GM06990 (cell line): ENCODE measurements at regions not wholly inside any gene's neighbourhood (a gene's known extent, or its start where the extent isn't known, plus 50 kb on each side); places are given as distances from the start of the nearest gene placed in this dataset.

Experiments
- DNase-seq: peaks from one replicate; pipeline ENCODE4 v3.0.0-alpha.2; 2011; ENCODE audit not compliant: insufficient read length; ENCODE audit errors: extremely low read depth
- H3K27me3 ChIP-seq: replicated peaks from 2 replicates; pipeline ENCODE4 v1.6.0; 2011; ENCODE audit warnings: low read length; ENCODE audit not compliant: control insufficient read depth, insufficient read depth
- H3K36me3 ChIP-seq: 2 replicates; pipeline ENCODE4 v1.5.1; 2011; ENCODE audit warnings: low read length; ENCODE audit not compliant: control insufficient read depth, insufficient read depth
- H3K4me3 ChIP-seq: replicated peaks from 2 replicates; pipeline ENCODE4 v1.5.1; 2011; ENCODE audit warnings: low read depth, mild to moderate bottlenecking, control low read depth, low read length
- CTCF ChIP-seq: IDR thresholded peaks from 2 replicates; pipeline ENCODE4 v1.5.1; 2011; ENCODE audit warnings: low read length, control low read depth, mild to moderate bottlenecking, inconsistent platforms; ENCODE audit not compliant: insufficient read depth, poor library complexity, severe bottlenecking

GRCh38 chr2:143955401-143956065 is 564.4 kb downstream of the ZEB2 start:
- no peaks in the 10 kb centered on the region for H3K27me3 ChIP-seq
- DNase-seq: no peak
- H3K4me3 ChIP-seq: no peak overlapping the region
- H3K36me3 ChIP-seq: no peaks in the 10 kb centered on the region
- TF ChIP-seq CTCF: no peak

GRCh38 chr2:143954844-143955243 is 565.1 kb downstream of the ZEB2 start:
- no peak for TF ChIP-seq CTCF
- no peak for DNase-seq
- H3K4me3 ChIP-seq: no peak overlapping the region
- H3K27me3 ChIP-seq: no peaks in the 10 kb centered on the region
- H3K36me3 ChIP-seq: no peaks in the 10 kb centered on the region

GRCh38 chr2:143954186-143954585 is 565.7 kb downstream of the ZEB2 start:
- H3K4me3 ChIP-seq: no peak overlapping the region
- H3K36me3 ChIP-seq: no peaks in the 10 kb centered on the region
- no peaks in the 10 kb centered on the region for H3K27me3 ChIP-seq
- no peak for TF ChIP-seq CTCF
- no peak for DNase-seq

GRCh38 chr2:143953451-143954030 is 566.4 kb downstream of the ZEB2 start:
- no peak for TF ChIP-seq CTCF
- Histone ChIP-seq H3K27me3 (no peaks in the 10 kb centered on the region), H3K4me3 (no peak overlapping the region), H3K36me3 (no peaks in the 10 kb centered on the region)
- DNase-seq: no peak

- no peak for DNase-seq
- Histone ChIP-seq H3K4me3 (no peak overlapping the region), H3K27me3 (no peaks in the 10 kb centered on the region), H3K36me3 (no peaks in the 10 kb centered on the region)
- TF ChIP-seq CTCF: no peak
Measured at GRCh38 chr2:143952536-143952935, 567.4 kb downstream of the ZEB2 start.
